MG63 (cell line): ENCODE measurements at regions not wholly inside any gene's neighbourhood (a gene's known extent, or its start where the extent isn't known, plus 50 kb on each side); places are given as distances from the start of the nearest gene placed in this dataset.

ENCODE experiments used
- DNase-seq: peaks from one replicate; pipeline ENCODE4 v3.0.0-alpha.2; 2020
- H3K27me3 ChIP-seq: fragments of 250-450 bp; sonication (Bioruptor Pico); 2 replicates; pipeline ENCODE4 v1.5.1; 2020; ENCODE audit warnings: mild to moderate bottlenecking, moderate library complexity
- H3K36me3 ChIP-seq: fragments of 250-450 bp; sonication (Bioruptor Pico); 2 replicates; pipeline ENCODE4 v1.5.1; 2020; ENCODE audit warnings: mild to moderate bottlenecking, moderate library complexity
- H3K4me3 ChIP-seq: fragments of 250-450 bp; sonication (Bioruptor Pico); 2 replicates; pipeline ENCODE4 v1.5.1; 2020; ENCODE audit warnings: mild to moderate bottlenecking, moderate library complexity
- H3K9me3 ChIP-seq: fragments of 250-450 bp; sonication (Bioruptor Pico); 2 replicates; pipeline ENCODE4 v1.5.1; 2020; ENCODE audit warnings: mild to moderate bottlenecking, moderate library complexity

DNA sequence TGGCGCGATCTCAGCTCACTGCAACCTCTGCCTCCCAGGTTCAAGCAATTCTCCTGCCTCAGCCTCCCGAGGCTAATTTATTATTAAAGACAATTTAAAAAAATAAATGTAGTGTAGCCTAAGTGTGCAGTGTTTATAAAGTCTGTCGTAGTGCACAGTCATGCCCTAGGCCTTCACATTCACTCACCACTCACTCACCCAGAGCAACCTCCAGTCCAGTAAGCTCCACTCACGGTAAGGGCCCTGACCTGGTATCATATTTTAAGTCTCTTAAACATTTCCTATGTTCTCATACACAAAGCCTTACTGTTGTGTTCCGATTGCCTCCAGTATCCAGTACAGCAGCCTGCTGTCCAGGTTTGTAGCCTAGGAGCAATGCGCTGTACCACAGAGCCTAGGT is 168.2 kb upstream of the FOXQ1 start:
- Histone ChIP-seq H3K27me3 (no peaks in the 10 kb centered on the region), H3K4me3 (no peak overlapping the region), H3K36me3 (no peaks in the 10 kb centered on the region), H3K9me3 (peaks cover 4% of the 10 kb centered on the region; the same call in 1 of the 2 replicates)
- DNase-seq: peak; percentile 24

DNA sequence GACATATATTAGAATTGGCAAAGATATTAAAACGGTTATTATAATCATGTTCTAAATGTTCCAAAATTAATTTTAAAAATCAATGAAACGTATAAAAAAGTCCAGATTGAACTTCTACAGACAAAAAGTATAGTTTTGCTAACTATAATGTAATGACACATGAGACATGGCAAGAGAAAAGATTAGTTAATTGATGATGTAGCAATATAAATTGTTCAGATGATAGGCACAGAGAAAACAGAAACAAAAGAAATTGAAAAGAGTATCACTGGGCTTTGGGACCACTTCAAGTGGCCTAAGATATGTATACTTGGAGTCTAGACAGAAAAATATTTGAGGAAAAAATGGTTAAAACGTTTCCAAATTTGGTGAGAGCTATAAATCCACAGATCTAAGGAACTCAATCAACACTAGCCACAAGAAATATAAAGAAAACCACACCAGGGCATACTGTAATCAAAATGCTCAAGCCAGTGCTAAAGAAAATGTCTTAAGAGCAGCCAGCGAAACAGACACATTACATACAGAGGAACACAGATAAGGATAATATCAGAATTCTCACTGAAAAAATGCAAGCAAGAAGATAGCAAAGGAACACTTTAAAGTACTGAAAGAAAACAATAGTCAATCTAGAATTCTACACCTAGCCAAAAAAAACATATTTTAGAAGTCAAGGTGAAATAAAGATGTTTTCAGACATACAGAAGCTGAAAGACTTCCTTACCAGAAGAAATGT is 172.6 kb upstream of the FOXQ1 start:
- H3K27me3 ChIP-seq: no peaks in the 10 kb centered on the region
- no peaks in the 10 kb centered on the region for H3K36me3 ChIP-seq
- H3K4me3 ChIP-seq: no peak overlapping the region
- peaks cover 4% of the 10 kb centered on the region; the same call in 1 of the 2 replicates for H3K9me3 ChIP-seq
- DNase-seq: no peak

DNA sequence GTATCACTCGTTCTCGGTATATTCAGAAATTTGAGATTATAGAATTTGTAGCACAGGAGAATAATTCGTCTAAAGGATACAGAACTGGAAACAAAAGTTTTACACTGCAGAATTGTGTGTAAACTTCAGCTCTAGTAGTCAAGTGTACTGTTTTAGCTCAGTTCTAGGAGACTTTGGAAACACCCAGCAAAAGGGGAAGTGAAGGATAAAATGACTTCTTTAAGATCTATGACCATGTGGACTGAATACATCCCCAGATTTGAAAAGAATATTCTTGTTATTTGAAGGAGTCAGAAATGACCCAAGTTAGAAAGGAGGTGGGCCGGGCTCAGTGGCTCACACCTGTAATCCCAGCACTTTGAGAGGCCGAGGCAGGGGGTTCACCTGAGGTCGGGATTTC is 174.0 kb upstream of the FOXQ1 start:
- Histone ChIP-seq H3K27me3 (no peaks in the 10 kb centered on the region), H3K36me3 (no peaks in the 10 kb centered on the region), H3K9me3 (peaks cover 4% of the 10 kb centered on the region; the same call in 1 of the 2 replicates), H3K4me3 (no peak overlapping the region)
- DNase-seq: no peak

DNA sequence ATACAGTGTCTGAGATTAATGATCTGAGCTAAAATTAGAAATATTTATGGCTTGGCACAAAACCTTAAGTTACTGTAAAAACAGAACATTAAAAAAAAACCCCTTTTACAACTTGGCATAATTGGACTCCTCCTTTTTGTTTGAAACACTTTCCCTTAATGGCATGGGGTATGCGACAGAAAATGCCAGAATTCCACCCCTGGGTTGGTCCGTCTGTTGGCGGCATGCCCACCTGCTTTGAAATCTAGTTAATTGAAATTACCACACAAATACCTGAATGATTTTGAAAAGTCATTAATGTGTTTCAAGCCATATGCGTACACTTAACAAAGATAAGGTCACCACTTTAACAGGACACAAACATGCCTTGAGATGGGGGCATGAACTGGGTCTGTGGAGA is 175.1 kb upstream of the FOXQ1 start:
- DNase-seq: no peak
- Histone ChIP-seq H3K9me3 (peaks cover 4% of the 10 kb centered on the region; the same call in 1 of the 2 replicates), H3K4me3 (no peak overlapping the region), H3K27me3 (no peaks in the 10 kb centered on the region), H3K36me3 (no peaks in the 10 kb centered on the region)

DNA sequence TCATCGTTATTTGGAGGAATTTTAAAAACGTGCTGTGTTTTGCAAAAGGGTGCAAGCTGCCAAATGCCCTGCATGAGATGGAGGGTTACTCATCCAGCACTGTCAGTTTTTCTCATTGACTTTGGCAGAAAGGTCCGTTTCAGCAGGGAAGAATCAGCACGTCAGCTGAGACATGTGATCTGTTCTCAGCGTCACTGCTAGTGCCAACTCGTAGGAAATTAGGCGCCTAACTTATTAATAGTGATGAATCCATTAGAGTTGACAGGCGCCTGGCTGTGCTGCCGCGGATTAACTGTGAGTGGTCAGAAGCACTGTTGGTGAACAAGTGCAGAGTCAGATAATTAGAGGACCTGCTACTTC is 175.5 kb upstream of the FOXQ1 start:
- Histone ChIP-seq H3K27me3 (no peaks in the 10 kb centered on the region), H3K9me3 (peaks cover 4% of the 10 kb centered on the region; the same call in 1 of the 2 replicates), H3K4me3 (no peak overlapping the region), H3K36me3 (no peaks in the 10 kb centered on the region)
- peak; percentile 86 for DNase-seq

DNA sequence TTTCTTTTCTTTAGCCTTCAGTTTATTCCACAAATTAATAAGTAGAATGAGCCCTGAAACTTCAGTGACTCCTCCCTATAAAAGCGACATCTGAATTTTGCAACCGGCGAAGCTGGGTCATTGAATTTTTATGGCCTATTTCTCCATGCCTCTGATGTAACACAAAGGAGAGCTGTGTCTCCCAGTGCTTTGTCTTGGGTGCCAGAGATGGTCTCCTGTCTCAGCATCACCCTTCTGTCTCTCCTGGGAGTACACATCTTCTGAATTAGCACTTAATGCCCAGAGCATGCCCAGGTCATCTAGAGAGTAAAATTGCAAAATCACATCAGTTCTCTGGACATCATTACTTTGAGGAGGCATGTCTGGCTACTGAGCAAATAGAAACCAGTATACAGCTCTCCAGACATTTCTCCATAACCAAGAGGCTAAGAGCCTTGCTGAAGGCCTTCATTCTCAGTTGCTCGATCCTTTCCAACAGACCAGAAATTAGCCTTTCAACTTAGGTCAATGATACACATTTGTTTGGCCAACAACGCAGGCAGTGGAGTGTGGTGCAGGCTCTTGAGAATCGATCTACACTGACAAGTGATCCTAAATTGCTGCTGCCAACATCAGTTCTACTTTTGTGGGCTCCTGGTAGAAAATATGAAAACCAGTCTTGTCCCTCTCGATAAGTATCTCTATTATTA is 176.0 kb upstream of the FOXQ1 start:
- Histone ChIP-seq H3K27me3 (no peaks in the 10 kb centered on the region), H3K4me3 (no peak overlapping the region), H3K9me3 (peaks cover 4% of the 10 kb centered on the region; the same call in 1 of the 2 replicates)

DNA sequence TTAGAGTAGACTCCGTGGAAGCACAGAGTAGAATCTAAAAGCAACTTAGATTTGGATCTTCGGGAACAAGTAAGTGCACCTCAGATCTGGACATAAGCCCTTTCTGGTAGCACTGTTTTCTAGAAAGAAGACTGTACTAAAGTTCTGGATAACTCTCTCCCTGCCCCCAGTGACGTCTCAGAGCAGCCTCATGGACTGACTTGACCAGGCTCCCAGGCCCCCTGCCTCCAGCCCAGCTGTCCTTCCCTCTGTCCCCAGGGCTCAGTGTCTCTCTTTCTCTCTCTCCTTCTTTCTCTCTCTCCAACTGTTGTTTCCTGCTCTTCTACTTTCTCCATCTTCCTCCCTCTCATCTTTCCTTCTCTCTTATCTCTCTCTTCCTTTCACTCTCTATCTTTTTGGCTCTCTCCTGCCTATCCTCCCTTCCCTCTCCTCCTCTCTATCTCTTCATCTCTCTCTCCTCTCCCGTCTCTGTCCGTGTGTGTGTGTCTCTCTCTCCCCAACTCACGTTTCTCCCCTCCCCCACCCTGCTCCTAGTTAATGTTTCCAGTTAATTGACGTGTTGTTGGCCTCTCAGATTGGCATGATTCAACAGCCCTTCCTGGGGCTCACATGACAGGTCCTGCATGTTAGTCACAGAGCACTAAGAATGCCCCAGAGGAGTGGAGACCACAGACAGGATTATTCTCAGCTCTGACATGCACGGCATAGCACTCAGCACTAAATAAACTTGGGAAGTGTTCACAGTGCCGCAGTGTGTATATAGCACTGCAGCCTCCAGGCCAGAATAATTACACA is 180.4 kb upstream of the FOXQ1 start:
- peak; percentile 80 for DNase-seq
- Histone ChIP-seq H3K4me3 (no peak overlapping the region), H3K36me3 (no peaks in the 10 kb centered on the region), H3K9me3 (no peaks in the 10 kb centered on the region), H3K27me3 (no peaks in the 10 kb centered on the region)

More for the DNA sequence above, 176.0 kb upstream of the FOXQ1 start:
- no peaks in the 10 kb centered on the region for H3K36me3 ChIP-seq
- no peak for DNase-seq

DNA sequence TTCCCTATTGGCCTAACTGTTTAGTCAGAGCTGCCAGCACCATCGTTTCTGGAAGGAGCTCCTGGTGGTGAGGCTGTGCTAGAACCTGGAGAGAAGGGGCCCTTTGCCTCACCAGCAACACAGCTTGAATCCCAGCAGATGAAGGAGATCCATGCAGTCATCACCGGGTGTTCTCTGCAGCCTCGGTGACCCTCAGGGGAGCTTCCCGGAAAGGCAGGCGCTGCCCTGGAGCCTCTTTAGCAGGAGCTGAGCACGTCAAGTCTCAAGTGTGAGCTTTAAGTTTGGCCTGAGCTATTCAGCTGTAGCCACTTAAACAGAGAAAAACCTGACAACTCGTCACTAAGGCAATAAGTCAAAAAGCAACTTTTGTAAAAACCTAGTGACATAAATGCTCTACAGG is 181.2 kb upstream of the FOXQ1 start:
- no peaks in the 10 kb centered on the region for H3K27me3 ChIP-seq
- no peaks in the 10 kb centered on the region for H3K36me3 ChIP-seq
- no peak overlapping the region for H3K4me3 ChIP-seq
- no peak for DNase-seq
- H3K9me3 ChIP-seq: no peaks in the 10 kb centered on the region

DNA sequence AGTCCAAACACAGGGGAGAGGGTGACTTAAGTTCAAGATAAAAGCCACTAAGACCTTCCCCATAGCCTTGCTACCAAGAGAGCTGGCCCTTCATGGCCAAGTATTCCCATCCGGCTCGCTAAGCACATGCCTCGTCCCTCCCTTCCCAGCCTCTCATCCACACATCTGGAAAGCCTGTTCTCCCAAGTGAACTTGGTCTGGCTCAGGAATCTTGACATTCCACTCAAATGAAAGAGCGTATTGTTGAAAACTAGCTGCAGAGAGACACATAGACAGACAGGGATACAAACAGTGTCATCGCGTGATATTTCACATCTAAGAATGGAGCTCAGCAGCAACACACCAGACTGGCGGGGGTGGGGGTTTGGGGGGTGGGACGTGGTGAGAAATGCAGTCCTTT is 182.8 kb upstream of the FOXQ1 start:
- H3K4me3 ChIP-seq: no peak overlapping the region
- H3K9me3 ChIP-seq: no peaks in the 10 kb centered on the region
- H3K36me3 ChIP-seq: no peaks in the 10 kb centered on the region
- no peaks in the 10 kb centered on the region for H3K27me3 ChIP-seq
- DNase-seq: no peak

DNA sequence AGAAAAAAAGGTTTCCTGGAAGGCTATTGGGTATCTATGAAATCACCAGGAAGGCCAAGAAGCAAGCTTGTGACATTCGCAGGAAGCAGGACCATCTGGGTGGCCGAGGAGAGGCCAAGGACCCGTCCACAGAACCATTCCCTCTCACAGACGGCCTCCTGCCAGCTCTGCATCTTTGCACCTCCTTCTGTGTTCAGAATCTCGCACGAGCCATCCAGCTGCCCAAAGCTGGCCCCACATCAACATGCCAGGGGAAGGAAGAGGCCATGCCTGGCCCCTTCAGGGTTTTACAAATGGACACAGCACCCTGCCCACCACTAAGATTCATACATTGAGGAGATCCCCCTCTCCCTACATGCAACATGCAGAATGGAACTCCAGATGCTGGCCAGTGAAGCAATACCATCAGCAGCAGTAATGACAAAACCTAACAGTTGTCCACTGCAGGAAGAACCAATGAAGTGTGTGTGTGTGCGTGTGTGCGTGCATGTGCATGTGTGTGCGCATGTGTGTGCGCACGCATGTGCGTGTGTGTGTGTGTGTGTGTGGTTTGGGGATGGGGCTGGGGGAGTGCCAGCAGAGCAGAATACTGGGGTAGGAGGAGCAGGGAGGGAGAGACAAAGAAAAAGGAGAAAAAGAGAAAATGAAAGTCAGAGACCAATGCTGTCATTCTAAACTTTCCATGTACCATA is 184.2 kb upstream of the FOXQ1 start:
- no peaks in the 10 kb centered on the region for H3K27me3 ChIP-seq
- H3K9me3 ChIP-seq: no peaks in the 10 kb centered on the region
- no peaks in the 10 kb centered on the region for H3K36me3 ChIP-seq
- DNase-seq: no peak
- no peak overlapping the region for H3K4me3 ChIP-seq

DNA sequence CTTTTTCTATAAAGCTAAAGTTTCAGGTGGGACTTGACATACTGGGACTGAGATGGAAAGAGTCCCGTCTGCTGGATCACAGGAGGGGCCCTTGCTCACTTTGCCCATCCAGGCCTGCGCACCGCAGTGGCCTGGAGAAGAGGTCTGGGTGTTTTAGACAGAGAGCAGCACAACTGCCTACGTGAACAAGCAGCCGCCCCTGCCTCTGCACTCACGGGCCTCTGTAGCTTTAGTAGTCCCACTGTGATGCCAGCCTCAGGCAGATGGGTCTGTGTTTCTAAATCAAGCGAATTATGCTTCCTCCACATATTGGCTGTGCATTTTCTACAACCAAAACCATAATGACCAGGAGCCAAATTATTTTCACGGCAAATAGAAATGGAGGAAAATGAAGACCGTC is 184.8 kb upstream of the FOXQ1 start:
- Histone ChIP-seq H3K36me3 (no peaks in the 10 kb centered on the region), H3K4me3 (no peak overlapping the region), H3K27me3 (no peaks in the 10 kb centered on the region), H3K9me3 (no peaks in the 10 kb centered on the region)
- no peak for DNase-seq

DNA sequence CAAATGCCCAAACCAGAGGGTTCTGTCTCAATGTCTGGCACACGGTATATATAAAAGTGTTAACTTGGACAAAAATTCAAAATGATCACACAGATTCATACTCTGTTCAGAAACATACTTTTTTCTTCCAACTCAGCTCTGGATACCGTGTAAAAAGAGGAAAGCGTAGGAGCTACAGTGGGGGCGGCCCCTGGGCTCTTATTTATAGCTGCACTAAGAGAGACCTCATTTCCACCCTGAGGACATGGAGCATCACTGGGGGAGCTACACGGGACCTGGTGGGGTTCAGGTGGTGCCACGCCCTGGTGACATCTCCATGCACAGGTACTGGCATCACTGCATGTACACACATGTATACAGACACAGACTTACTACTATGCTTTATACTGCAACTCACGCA is 185.9 kb upstream of the FOXQ1 start:
- H3K4me3 ChIP-seq: no peak overlapping the region

DNA sequence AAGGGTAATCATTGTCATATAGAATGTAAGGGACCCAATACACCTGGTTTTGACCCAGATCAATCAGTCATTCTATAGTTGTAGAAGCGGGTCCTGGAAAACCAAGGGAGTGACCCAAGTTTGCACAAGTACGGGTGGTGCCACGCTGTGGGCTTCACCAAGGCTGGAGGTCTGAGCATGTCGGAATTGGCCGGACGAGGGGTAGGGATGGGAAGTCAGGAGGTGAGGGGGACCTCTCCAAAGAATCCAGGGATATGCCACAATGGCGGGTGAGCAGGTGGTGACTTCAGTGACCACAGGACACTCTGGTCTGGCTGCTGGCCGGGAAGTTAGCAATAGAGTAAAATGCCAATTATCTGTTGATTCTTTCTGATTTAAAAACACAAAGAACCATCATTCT is 186.6 kb upstream of the FOXQ1 start:
- H3K36me3 ChIP-seq: no peaks in the 10 kb centered on the region
- H3K27me3 ChIP-seq: no peaks in the 10 kb centered on the region
- H3K4me3 ChIP-seq: no peak overlapping the region
- DNase-seq: no peak
- no peaks in the 10 kb centered on the region for H3K9me3 ChIP-seq

More for the DNA sequence above, 185.9 kb upstream of the FOXQ1 start:
- Histone ChIP-seq H3K36me3 (no peaks in the 10 kb centered on the region), H3K27me3 (no peaks in the 10 kb centered on the region), H3K9me3 (no peaks in the 10 kb centered on the region)
- no peak for DNase-seq

DNA sequence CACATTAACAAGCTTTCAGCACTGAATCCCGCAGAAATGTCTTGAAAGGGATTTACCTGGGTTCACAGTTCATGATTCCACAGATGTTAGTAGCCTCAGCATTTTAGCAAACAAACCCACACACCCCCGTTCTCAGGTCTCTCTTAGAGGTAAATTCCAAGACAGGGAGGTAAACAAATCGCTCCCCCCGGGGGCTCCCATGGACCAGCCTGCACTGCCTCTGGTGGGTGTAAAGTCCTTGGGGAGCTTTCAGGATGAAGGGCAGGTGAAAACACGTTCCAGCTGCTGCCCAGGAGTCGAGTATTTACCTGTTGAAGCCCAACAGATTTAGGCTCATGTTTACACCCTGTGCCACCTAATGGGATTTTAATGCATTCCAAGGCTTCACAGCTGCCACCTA is 187.0 kb upstream of the FOXQ1 start:
- H3K27me3 ChIP-seq: no peaks in the 10 kb centered on the region
- H3K4me3 ChIP-seq: no peak overlapping the region
- H3K9me3 ChIP-seq: no peaks in the 10 kb centered on the region
- H3K36me3 ChIP-seq: no peaks in the 10 kb centered on the region
- no peak for DNase-seq

DNA sequence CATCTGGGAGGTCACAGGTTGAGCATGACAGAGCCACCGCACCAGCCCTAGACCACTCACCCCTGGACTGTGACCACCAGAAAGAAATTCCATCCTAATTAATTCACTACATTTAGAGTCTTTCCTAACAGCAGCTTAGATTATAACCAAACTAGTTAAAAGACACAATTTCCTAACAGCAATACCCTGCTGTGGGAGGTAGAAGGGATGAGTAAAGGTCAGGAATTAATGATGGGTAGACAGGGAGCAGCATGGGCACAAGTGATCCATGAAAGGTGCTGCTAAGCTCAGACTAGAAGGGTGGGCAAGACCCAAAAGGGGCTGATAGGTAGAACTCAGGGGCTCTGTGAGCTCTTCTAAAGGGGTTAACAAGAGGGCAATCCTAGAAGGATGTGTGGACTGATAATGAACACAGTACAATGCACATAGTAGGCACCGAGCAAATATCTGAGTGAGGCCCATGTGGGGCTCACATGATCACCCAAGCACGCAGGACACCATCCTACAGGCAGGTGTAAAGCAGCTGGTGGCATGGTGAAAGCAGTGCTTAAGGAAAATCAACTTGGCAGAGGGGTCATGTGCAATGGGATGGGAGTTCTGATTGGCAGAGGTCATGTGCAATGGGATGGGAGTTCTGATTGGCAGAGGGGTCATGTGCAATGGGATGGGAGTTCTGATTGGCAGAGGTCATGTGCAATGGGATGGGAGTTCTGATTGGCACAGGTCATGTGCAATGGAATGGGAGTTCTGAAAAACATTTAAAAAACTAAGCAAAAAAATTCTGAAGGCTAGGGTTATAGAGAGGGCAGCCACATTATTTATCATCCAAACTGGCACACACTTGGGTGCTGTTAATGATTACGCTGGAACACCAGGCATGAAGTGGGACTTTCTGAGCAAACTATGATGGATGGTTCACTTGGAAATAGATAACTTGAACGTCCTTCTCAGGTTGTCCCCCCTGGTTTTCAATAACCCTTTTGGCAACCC is 188.2 kb upstream of the FOXQ1 start:
- no peaks in the 10 kb centered on the region for H3K27me3 ChIP-seq
- DNase-seq: no peak
- H3K4me3 ChIP-seq: no peak overlapping the region
- H3K9me3 ChIP-seq: no peaks in the 10 kb centered on the region
- H3K36me3 ChIP-seq: no peaks in the 10 kb centered on the region

DNA sequence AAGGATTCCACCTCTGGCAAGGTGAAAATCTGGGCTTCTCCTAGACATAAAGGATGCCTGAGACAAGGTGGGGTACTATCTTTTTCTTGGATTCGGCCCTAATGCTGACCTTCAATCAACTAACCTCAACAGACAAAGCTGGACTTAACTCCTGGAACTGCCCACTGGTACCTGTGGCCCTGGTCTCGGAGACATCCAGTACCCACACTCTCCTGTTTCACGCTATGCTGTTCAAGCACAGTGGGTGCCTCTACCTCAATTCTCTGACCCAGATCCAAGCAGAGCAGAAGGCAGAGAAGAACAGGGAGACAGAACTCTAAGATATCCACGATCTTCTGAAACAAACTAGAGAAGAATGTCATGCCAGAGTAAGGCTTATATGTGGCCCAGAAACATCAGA is 189.8 kb upstream of the FOXQ1 start:
- no peak for DNase-seq
- Histone ChIP-seq H3K27me3 (no peaks in the 10 kb centered on the region), H3K36me3 (no peaks in the 10 kb centered on the region)

More for the DNA sequence above, 189.8 kb upstream of the FOXQ1 start:
- Histone ChIP-seq H3K9me3 (no peaks in the 10 kb centered on the region), H3K4me3 (no peak overlapping the region)
